Progenitor cell of endocrine pancreas (in vitro differentiated cells): ENCODE measurements at regions not wholly inside any gene's neighbourhood (a gene's known extent, or its start where the extent isn't known, plus 50 kb on each side); places are given as distances from the start of the nearest gene placed in this dataset.

Experiments
- DNase-seq: peaks from one replicate; pipeline ENCODE4 v3.0.0; 2021; ENCODE audit warnings: low spot score; ENCODE audit not compliant: unreplicated experiment
- H3K27ac Mint-ChIP-seq: 2 replicates; pipeline ENCODE4 v1.8.0; 2021; ENCODE audit warnings: mild to moderate bottlenecking, moderate library complexity, mixed read lengths
- H3K27me3 Mint-ChIP-seq: 2 replicates; pipeline ENCODE4 v1.8.0; 2021; ENCODE audit warnings: mixed read lengths
- H3K36me3 Mint-ChIP-seq: 2 replicates; pipeline ENCODE4 v1.8.0; 2022; ENCODE audit warnings: mixed read lengths; ENCODE audit not compliant: insufficient read depth
- H3K4me1 Mint-ChIP-seq: 2 replicates; pipeline ENCODE4 v1.8.0; 2021; ENCODE audit warnings: low read depth, mixed read lengths
- H3K4me3 Mint-ChIP-seq: 2 replicates; pipeline ENCODE4 v1.8.0; 2021; ENCODE audit warnings: low read depth, mild to moderate bottlenecking, moderate library complexity, mixed read lengths
- H3K9me3 Mint-ChIP-seq: 2 replicates; pipeline ENCODE4 v1.8.0; 2021; ENCODE audit warnings: low read depth, mixed read lengths
- CTCF ChIP-seq: fragments of 200-600 bp; sonication (generic); IDR thresholded peaks from one replicate; pipeline ENCODE4 v1.5.0; 2021; ENCODE audit warnings: antibody characterized with exemption, mild to moderate bottlenecking; ENCODE audit not compliant: unreplicated experiment

GRCh38 chr11:26227883-26228502 lies 103.9 kb upstream of the ANO3 start:
- no peak for DNase-seq
- H3K36me3 Mint-ChIP-seq = no peaks in the 10 kb centered on the region
- no peaks in the 10 kb centered on the region for H3K9me3 Mint-ChIP-seq
- H3K4me1 Mint-ChIP-seq = no peaks in the 10 kb centered on the region
- H3K27me3 Mint-ChIP-seq = no peaks in the 10 kb centered on the region
- H3K27ac Mint-ChIP-seq = no peak overlapping the region
- no peak for TF ChIP-seq CTCF
- H3K4me3 Mint-ChIP-seq = no peak overlapping the region

- Mint-ChIP-seq H3K36me3 (no peaks in the 10 kb centered on the region), H3K4me1 (no peaks in the 10 kb centered on the region), H3K27me3 (no peaks in the 10 kb centered on the region), H3K27ac (no peak overlapping the region), H3K4me3 (no peak overlapping the region), H3K9me3 (no peaks in the 10 kb centered on the region)
- TF ChIP-seq CTCF = no peak
- no peak for DNase-seq
Observed at GRCh38 chr11:26228778-26229177, 103.2 kb upstream of the ANO3 start.

- Mint-ChIP-seq H3K27me3 (no peaks in the 10 kb centered on the region), H3K4me3 (no peak overlapping the region), H3K9me3 (no peaks in the 10 kb centered on the region), H3K27ac (no peak overlapping the region), H3K4me1 (no peaks in the 10 kb centered on the region), H3K36me3 (no peaks in the 10 kb centered on the region)
- no peak for TF ChIP-seq CTCF
- DNase-seq = no peak
Observed at GRCh38 chr11:26229257-26229656, 102.7 kb upstream of the ANO3 start.

- DNase-seq = no peak
- H3K9me3 Mint-ChIP-seq = no peaks in the 10 kb centered on the region
- no peaks in the 10 kb centered on the region for H3K36me3 Mint-ChIP-seq
- no peaks in the 10 kb centered on the region for H3K27me3 Mint-ChIP-seq
- H3K27ac Mint-ChIP-seq = no peak overlapping the region
- no peaks in the 10 kb centered on the region for H3K4me1 Mint-ChIP-seq
- TF ChIP-seq CTCF = no peak
- H3K4me3 Mint-ChIP-seq = no peak overlapping the region
Observed at GRCh38 chr11:26229981-26230380, 101.9 kb upstream of the ANO3 start.

- no peak overlapping the region for H3K4me3 Mint-ChIP-seq
- H3K36me3 Mint-ChIP-seq = no peaks in the 10 kb centered on the region
- H3K9me3 Mint-ChIP-seq = no peaks in the 10 kb centered on the region
- TF ChIP-seq CTCF = no peak
- no peak overlapping the region for H3K27ac Mint-ChIP-seq
- DNase-seq = no peak
- no peaks in the 10 kb centered on the region for H3K27me3 Mint-ChIP-seq
- H3K4me1 Mint-ChIP-seq = no peaks in the 10 kb centered on the region
Observed at GRCh38 chr11:26231252-26231661, 100.7 kb upstream of the ANO3 start.
